ENCODE measurements at regions not wholly inside any gene's neighbourhood (a gene's known extent, or its start where the extent isn't known, plus 50 kb on each side); places are given as distances from the start of the nearest gene placed in this dataset.

DNA sequence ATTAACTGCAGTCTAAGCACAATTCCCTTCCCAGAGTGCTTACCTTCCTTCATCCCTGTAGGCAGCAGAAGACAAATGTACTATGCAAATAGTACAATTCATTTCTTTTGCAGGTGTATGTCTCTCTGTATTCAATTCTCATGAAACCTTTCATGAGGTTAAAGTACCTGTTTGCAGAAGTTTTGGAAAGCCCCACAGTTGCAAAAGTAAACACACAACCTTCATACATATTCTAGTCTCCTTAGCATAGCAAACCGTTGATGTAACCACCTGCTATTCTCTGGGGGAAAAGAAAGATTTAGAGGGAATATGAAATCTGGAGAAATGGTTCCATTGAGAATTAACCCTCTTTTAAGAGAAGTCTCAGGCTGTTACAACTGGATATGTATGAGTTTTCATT, 200.3 kb upstream of the SUCLG2 start:
- no peak overlapping the region for H3K4me2 ChIP-seq (ENCODE audit: insufficient read depth, low read length)
- FAIRE-seq (no peak), DNase-seq (ENCODE audit: low read depth, low spot score) (no peak)
- H2AFZ ChIP-seq (ENCODE audit: low read depth, low read length): no peak overlapping the region
- intact Hi-C loops (cut with micrococcal nuclease): loop anchor here (10.0 kb wide), 1 partner anchor 1600 kb away; no protein-coding TSS in a partner anchor
- H3K27ac ChIP-seq (ENCODE audit: insufficient read depth, low read depth, low read length): no peak overlapping the region
- TF ChIP-seq POLR2AphosphoS5 (IDR thresholded peaks at IDR 0.05; ENCODE audit: insufficient read depth, low read depth, low read length) (no peak), MYC (IDR thresholded peaks at IDR 0.05; ENCODE audit: low read depth, low read length) (no peak), FOS (IDR thresholded peaks at IDR 0.05; ENCODE audit: borderline replicate concordance, insufficient read depth, low read length) (no peak), POLR2A (IDR thresholded peaks at IDR 0.05; ENCODE audit: low read depth, low read length) (no peak), JUN (IDR thresholded peaks at IDR 0.05; ENCODE audit: borderline replicate concordance, insufficient read depth, insufficient read length, low read depth) (no peak), EZH2 (IDR thresholded peaks at IDR 0.05; ENCODE audit: borderline replicate concordance, low read depth, low read length, severe bottlenecking) (no peak), GATA2 (IDR thresholded peaks at IDR 0.05; ENCODE audit: insufficient read depth, insufficient read length, low read depth, low read length) (no peak)
- TF ChIP-seq, protein P1, sequence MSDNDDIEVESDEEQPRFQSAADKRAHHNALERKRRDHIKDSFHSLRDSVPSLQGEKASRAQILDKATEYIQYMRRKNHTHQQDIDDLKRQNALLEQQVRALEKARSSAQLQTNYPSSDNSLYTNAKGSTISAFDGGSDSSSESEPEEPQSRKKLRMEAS (IDR thresholded peaks at IDR 0.05; ENCODE audit: insufficient read depth, insufficient read length): no peak
- TF ChIP-seq, protein P2, sequence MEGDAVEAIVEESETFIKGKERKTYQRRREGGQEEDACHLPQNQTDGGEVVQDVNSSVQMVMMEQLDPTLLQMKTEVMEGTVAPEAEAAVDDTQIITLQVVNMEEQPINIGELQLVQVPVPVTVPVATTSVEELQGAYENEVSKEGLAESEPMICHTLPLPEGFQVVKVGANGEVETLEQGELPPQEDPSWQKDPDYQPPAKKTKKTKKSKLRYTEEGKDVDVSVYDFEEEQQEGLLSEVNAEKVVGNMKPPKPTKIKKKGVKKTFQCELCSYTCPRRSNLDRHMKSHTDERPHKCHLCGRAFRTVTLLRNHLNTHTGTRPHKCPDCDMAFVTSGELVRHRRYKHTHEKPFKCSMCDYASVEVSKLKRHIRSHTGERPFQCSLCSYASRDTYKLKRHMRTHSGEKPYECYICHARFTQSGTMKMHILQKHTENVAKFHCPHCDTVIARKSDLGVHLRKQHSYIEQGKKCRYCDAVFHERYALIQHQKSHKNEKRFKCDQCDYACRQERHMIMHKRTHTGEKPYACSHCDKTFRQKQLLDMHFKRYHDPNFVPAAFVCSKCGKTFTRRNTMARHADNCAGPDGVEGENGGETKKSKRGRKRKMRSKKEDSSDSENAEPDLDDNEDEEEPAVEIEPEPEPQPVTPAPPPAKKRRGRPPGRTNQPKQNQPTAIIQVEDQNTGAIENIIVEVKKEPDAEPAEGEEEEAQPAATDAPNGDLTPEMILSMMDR (IDR thresholded peaks at IDR 0.05; ENCODE audit: extremely low read depth in 1 of 2, insufficient read depth in 1 of 2, low read depth in 1 of 2, low read length in 2 of 2): no peak
- no peaks in the 10 kb centered on the region for H3K36me3 ChIP-seq (ENCODE audit: control insufficient read depth in 2 of 2, extremely low read depth in 1 of 2, insufficient read depth in 2 of 2, low read length in 2 of 2)
- BruUV-seq (replicated peaks): no TSS peak
- CTCF ChIA-PET: no interaction called here
- no peaks in the 10 kb centered on the region for H3K9me3 ChIP-seq (replicated peaks; ENCODE audit: control insufficient read depth, insufficient read depth, low read length)
- no peaks in the 10 kb centered on the region for H3K4me1 ChIP-seq (ENCODE audit: control insufficient read depth, extremely low read depth, insufficient read depth, low read length)
- no peaks in the 10 kb centered on the region for H3K79me2 ChIP-seq (ENCODE audit: control insufficient read depth, insufficient read depth, low read length)
- no peak overlapping the region for H3K4me3 ChIP-seq (replicated peaks in 1 of 3; ENCODE audit: insufficient read depth in 1 of 3, low read depth in 1 of 3, low read length in 3 of 3)
- H3K9ac ChIP-seq (replicated peaks; ENCODE audit: extremely low read depth, insufficient read depth, low read length): no peak overlapping the region
- POLR2A ChIA-PET: no interaction called here
- H3K9me1 ChIP-seq (replicated peaks; ENCODE audit: control insufficient read depth, extremely low read depth, insufficient read depth, low read length): no peaks in the 10 kb centered on the region
- dilution Hi-C loops (cut with MboI; ENCODE audit: extremely low pct_ligation_motif_present, low sequenced_read_pairs): no loop called here
- H4K20me1 ChIP-seq (replicated peaks; ENCODE audit: control insufficient read depth, extremely low read depth, insufficient read depth, low read length): no peaks in the 10 kb centered on the region
- no peaks in the 10 kb centered on the region for H3K27me3 ChIP-seq (ENCODE audit: control insufficient read depth in 2 of 2, insufficient read depth in 2 of 2, low read length in 2 of 2)

Measured in endothelial cell of umbilical vein (primary cell).